K562 (cell line): ENCODE measurements at regions not wholly inside any gene's neighbourhood (a gene's known extent, or its start where the extent isn't known, plus 50 kb on each side); places are given as distances from the start of the nearest gene placed in this dataset.

Experiments used
- ATAC-seq: fragments of 200-7000 bp; cut with Tn5 transposase; 3 replicates; pipeline ENCODE4 v1.9.1; 2020; ENCODE audit warnings: moderate library complexity
- BruUV-seq: library from RNA; stranded (reverse); fragments of 400-500 nt; replicated peaks from 2 replicates; lab custom pipeline; 2021; lab: Mats Ljungman, UMichigan
- CTCF ChIA-PET: fragments of 300-600 bp; formaldehyde crosslinking; extraction: SDS; loops from one replicate; lab custom pipeline; 2021; ENCODE audit warnings: low intra/inter-chr PET ratio; lab: Yijun Ruan, JAX
- POLR2A ChIA-PET: fragments of 300-600, 350-650 bp; sonication (Branson Sonifier 250); formaldehyde crosslinking; extraction: SDS; loops from one replicate; lab custom pipeline; 2021; ENCODE audit warnings: antibody characterized with exemption, inconsistent platforms; lab: Yijun Ruan, JAX
- DNase-seq, 4 experiments: peaks; one replicate each; pipeline versions ENCODE4 v3.0.0 to v3.0.0-alpha.2; 2011 to 2018; ENCODE audit warnings: low spot score in 3 of 4, mixed read lengths in 3 of 4; ENCODE audit errors: extremely low read depth in 1 of 4
- FAIRE-seq: peaks from 2 replicates; lab custom pipeline; 2011; peaks lifted over from hg19 to GRCh38; lab: Jason Lieb, UNC
- H2AFZ ChIP-seq: 2 replicates; pipeline ENCODE4 v1.6.0; 2011; ENCODE audit warnings: low read depth, low read length, control low read depth, inconsistent platforms
- H3K27ac ChIP-seq: fragments of 200-600 bp; 3 replicates; pipeline ENCODE4 v1.8.0; 2011; ENCODE audit warnings: low read depth, mild to moderate bottlenecking, control low read depth, inconsistent platforms, low read length, moderate library complexity, mixed read lengths; ENCODE audit errors: extremely low read depth
- H3K27me3 ChIP-seq, 2 experiments: fragments of 300-600 bp in 1 of 2; 2 replicates in 1 of 2; 3 replicates in 1 of 2; pipeline versions ENCODE4 v1.6.0 to v1.8.0; 2011; ENCODE audit warnings: inconsistent platforms in 2 of 2, low read length in 2 of 2, mild to moderate bottlenecking in 1 of 2, mixed read lengths in 1 of 2, moderate library complexity in 1 of 2; ENCODE audit not compliant: control insufficient read depth in 2 of 2, insufficient read depth in 2 of 2
- H3K36me3 ChIP-seq: fragments of 300-600 bp; 3 replicates; pipeline ENCODE4 v1.8.0; 2011; ENCODE audit warnings: mild to moderate bottlenecking, low read length, inconsistent platforms; ENCODE audit not compliant: control insufficient read depth, insufficient read depth
- H3K4me1 ChIP-seq, 2 experiments: fragments of 200-600 bp in 1 of 2; replicated peaks in 1 of 2; 2 replicates in 1 of 2; 3 replicates in 1 of 2; pipeline versions ENCODE4 v1.5.1 to v1.8.0; 2011; ENCODE audit warnings: inconsistent platforms in 2 of 2, low read length in 2 of 2, mild to moderate bottlenecking in 1 of 2, mixed read lengths in 1 of 2, moderate library complexity in 1 of 2; ENCODE audit not compliant: control insufficient read depth in 2 of 2, insufficient read depth in 2 of 2
- H3K4me2 ChIP-seq: 2 replicates; pipeline ENCODE4 v1.6.1; 2011; ENCODE audit warnings: low read length, control low read depth, inconsistent platforms, mixed read lengths; ENCODE audit not compliant: insufficient read depth
- H3K4me3 ChIP-seq: fragments of 200-600 bp; sonication (generic), shearing (Covaris generic); 2 replicates; pipeline ENCODE4 v1.5.1; 2016; ENCODE audit warnings: control low read depth, inconsistent platforms
- H3K79me2 ChIP-seq: fragments of 200-600 bp; 3 replicates; pipeline ENCODE4 v1.8.0; 2011; ENCODE audit warnings: low read length, inconsistent platforms; ENCODE audit not compliant: control insufficient read depth, insufficient read depth
- H3K9ac ChIP-seq, 2 experiments: 2 replicates each; pipeline versions ENCODE4 v1.6.0 to v1.6.1; 2011; ENCODE audit warnings: low read depth in 2 of 2, low read length in 2 of 2, control low read depth in 1 of 2, inconsistent platforms in 1 of 2, mild to moderate bottlenecking in 1 of 2, mixed read lengths in 1 of 2; ENCODE audit not compliant: insufficient read depth in 1 of 2
- H3K9me1 ChIP-seq: one replicate; pipeline ENCODE4 v1.6.0; 2011; ENCODE audit warnings: inconsistent platforms, mild to moderate bottlenecking, low read length, moderate library complexity; ENCODE audit not compliant: control insufficient read depth, insufficient read depth
- H3K9me3 ChIP-seq: replicated peaks from 2 replicates; pipeline ENCODE4 v1.5.1; 2011; ENCODE audit warnings: low read depth, low read length, inconsistent platforms; ENCODE audit not compliant: control insufficient read depth, insufficient read depth
- H4K20me1 ChIP-seq: replicated peaks from 2 replicates; pipeline ENCODE4 v1.6.1; 2011; ENCODE audit warnings: low read length, inconsistent platforms, mixed read lengths; ENCODE audit not compliant: control insufficient read depth, insufficient read depth
- CBX3 ChIP-seq, 2 experiments: IDR thresholded peaks; 1 replicate in 1 of 2; 2 replicates in 1 of 2; pipeline ENCODE4 v1.6.1; 2012; ENCODE audit warnings: inconsistent platforms in 2 of 2, low read length in 2 of 2, borderline replicate concordance in 1 of 2, control low read depth in 1 of 2
- DNMT1 ChIP-seq: fragments of 450-650 bp; IDR thresholded peaks from 2 replicates; pipeline ENCODE4 v1.6.1; 2016; ENCODE audit warnings: antibody characterized with exemption, mild to moderate bottlenecking
- ESRRA ChIP-seq: fragments of 450-650 bp; IDR thresholded peaks from 2 replicates; pipeline ENCODE4 v1.6.1; 2014; ENCODE audit warnings: low read depth, mild to moderate bottlenecking, moderate library complexity, borderline replicate concordance
- HDAC1 ChIP-seq, 2 experiments: fragments of 450-650 bp; IDR thresholded peaks; 2 replicates each; pipeline ENCODE4 v1.6.1; 2016 to 2017; ENCODE audit warnings: inconsistent platforms in 1 of 2, mild to moderate bottlenecking in 1 of 2, moderate library complexity in 1 of 2
- KHSRP ChIP-seq: fragments of 450-650 bp; IDR thresholded peaks from 2 replicates; pipeline ENCODE4 v1.6.1; 2017
- MAFK ChIP-seq: IDR thresholded peaks from 2 replicates; pipeline ENCODE4 v1.6.1; 2011; ENCODE audit warnings: low read length, improper control_type of control experiment
- MAZ ChIP-seq, 2 experiments: fragments of 450-650 bp in 1 of 2; sonication (generic) in 1 of 2; formaldehyde crosslinking; IDR thresholded peaks in 1 of 2; conservative IDR thresholded peaks in 1 of 2; 2 replicates each; pipeline versions ENCODE4 v1.4.0 to v1.5.0; 2020; ENCODE audit warnings: mild to moderate bottlenecking in 1 of 2, missing genetic modification reagents in 1 of 2
- SMAD2 ChIP-seq: fragments of 150-350 bp; IDR thresholded peaks from 2 replicates; pipeline ENCODE4 v1.6.1; 2014; ENCODE audit warnings: low read depth, mild to moderate bottlenecking, low read length
- TARDBP ChIP-seq: fragments of 450-650 bp; IDR thresholded peaks from 2 replicates; pipeline ENCODE4 v1.6.1; 2016
- THRA ChIP-seq: fragments of 450-650 bp; IDR thresholded peaks from 2 replicates; pipeline ENCODE4 v1.6.1; 2017; ENCODE audit warnings: mild to moderate bottlenecking, moderate library complexity
- ZBTB26 ChIP-seq: fragments of 450-650 bp; formaldehyde crosslinking; IDR thresholded peaks from 2 replicates; pipeline ENCODE4 v1.4.0; 2022; ENCODE audit warnings: missing genetic modification characterization
- ZNF134 ChIP-seq: fragments of 250-450 bp; sonication (Bioruptor Pico); conservative IDR thresholded peaks from 2 replicates; pipeline ENCODE4 v1.4.0; 2020
- ZNF280A ChIP-seq: fragments of 450-650 bp; IDR thresholded peaks from 2 replicates; pipeline ENCODE4 v1.6.1; 2018; ENCODE audit warnings: mild to moderate bottlenecking, low read depth; ENCODE audit not compliant: partially characterized antibody
- ZNF766 ChIP-seq: fragments of 200-800 bp; sonication (Bioruptor generic); conservative IDR thresholded peaks from 2 replicates; pipeline ENCODE4 v1.6.1; 2016; ENCODE audit warnings: missing genetic modification characterization, missing compliant biosample characterization
- WGBS: fragments of 100-300 bp; shearing (Covaris generic); methylation state at CpG from one replicate; pipeline ENCODE4 v1.1.6; 2016; ENCODE audit warnings: low coverage, mixed read lengths; ENCODE audit not compliant: insufficient coverage; ENCODE audit errors: missing lambda C conversion rate; 5-methylcytosine and 5-hydroxymethylcytosine counted together
- in situ Hi-C: fragments of 300-500 bp; cut with MboI; formaldehyde crosslinking; loops from 4 replicates; pipeline ENCODE4 v1.15.0; 2018; ENCODE audit warnings: inconsistent platforms, mixed read lengths
- intact Hi-C: fragments of 100-400 bp; cut with micrococcal nuclease; formaldehyde crosslinking; loops from 2 replicates; pipeline ENCODE4 v1.14.2; 2022

- TF ChIP-seq HDAC1 (IDR thresholded peaks at IDR 0.05): no peak
- TF ChIP-seq, all 486 proteins: peak for 0
Measured at GRCh38 chr12:87152841-87153528, 876.2 kb downstream of the C12orf50 start (continued).

- Histone ChIP-seq H3K79me2 (no peaks in the 10 kb centered on the region), H3K9ac (no peak overlapping the region), H3K9me1 (no peaks in the 10 kb centered on the region), H3K9me3 (no peaks in the 10 kb centered on the region), H3K4me1 (no peaks in the 10 kb centered on the region), H3K36me3 (no peaks in the 10 kb centered on the region), H3K27ac (no peak overlapping the region), H4K20me1 (no peaks in the 10 kb centered on the region), H3K4me3 (no peak overlapping the region), H3K27me3 (no peaks in the 10 kb centered on the region), H3K4me2 (no peak overlapping the region), H2AFZ (no peak overlapping the region)
- FAIRE-seq: no peak
- no peak for DNase-seq
- in situ Hi-C loops (no loop called here), intact Hi-C loops (no loop called here)
- ChIA-PET CTCF (no interaction called here), POLR2A (no interaction called here)
- no peak for ATAC-seq
- BruUV-seq: no TSS peak
- 0% methylated on average over 2 of the region's 2 CpGs for WGBS
- TF ChIP-seq DNMT1 (no peak), ZNF766 (CRISPR knock-in tag) (no peak), KHSRP (no peak), SMAD2 (no peak), ZNF134 (no peak), MAFK (no peak), MAZ (CRISPR knock-in tag; conservative IDR thresholded peaks at IDR 0.05 in 1 of 2, IDR thresholded peaks at IDR 0.05 in 1 of 2) (no peak), ZNF280A (no peak), THRA (no peak), CBX3 (IDR thresholded peaks at IDR 0.05; ENCODE audit: borderline replicate concordance in 1 of 2, low read length in 2 of 2) (no peak), ZBTB26 (CRISPR knock-in tag) (no peak), ESRRA (no peak), TARDBP (no peak)
Measured at GRCh38 chr12:87152075-87152474, 877.1 kb downstream of the C12orf50 start.
